GM19025 (cell line): ENCODE measurements at regions not wholly inside any gene's neighbourhood (a gene's known extent, or its start where the extent isn't known, plus 50 kb on each side); places are given as distances from the start of the nearest gene placed in this dataset.

ENCODE experiments used
- ATAC-seq: cut with Tn5 transposase; IDR thresholded peaks from one replicate; pipeline ENCODE4 v1.9.1; 2021; ENCODE audit warnings: mild to moderate bottlenecking, low read depth, moderate library complexity; ENCODE audit not compliant: unreplicated experiment

- ATAC-seq: no peak
Observed at GRCh38 chr15:69804786-69805185, 292.9 kb downstream of the TLE3 start.

GRCh38 chr15:69805248-69805953, 292.3 kb downstream of the TLE3 start:
- no peak for ATAC-seq

- no peak for ATAC-seq
Observed at GRCh38 chr15:69806287-69806915, 291.3 kb downstream of the TLE3 start.

GRCh38 chr15:69807721-69808120, 290.0 kb downstream of the TLE3 start:
- no peak for ATAC-seq

GRCh38 chr15:69808756-69809155, 289.0 kb downstream of the TLE3 start:
- no peak for ATAC-seq

DNA sequence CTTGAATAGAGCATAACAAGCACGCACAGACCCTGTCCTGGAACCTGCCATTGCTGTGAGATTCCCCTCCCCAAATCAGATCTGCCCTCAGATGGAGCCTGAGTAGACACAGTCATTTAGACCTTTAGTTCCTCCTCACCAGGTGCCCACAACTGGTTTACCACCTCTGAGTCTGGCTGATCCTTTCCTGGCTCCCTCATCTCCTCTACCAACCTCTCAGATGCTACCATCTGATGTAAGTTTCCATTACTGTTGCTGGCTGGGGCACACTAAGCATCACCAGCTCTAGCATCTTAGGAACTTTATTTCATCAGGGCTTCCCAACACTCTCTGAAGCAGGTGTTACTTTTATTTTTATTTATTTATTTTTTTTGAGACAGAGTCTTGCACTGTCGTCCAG, 288.3 kb downstream of the TLE3 start:
- ATAC-seq: no peak

DNA sequence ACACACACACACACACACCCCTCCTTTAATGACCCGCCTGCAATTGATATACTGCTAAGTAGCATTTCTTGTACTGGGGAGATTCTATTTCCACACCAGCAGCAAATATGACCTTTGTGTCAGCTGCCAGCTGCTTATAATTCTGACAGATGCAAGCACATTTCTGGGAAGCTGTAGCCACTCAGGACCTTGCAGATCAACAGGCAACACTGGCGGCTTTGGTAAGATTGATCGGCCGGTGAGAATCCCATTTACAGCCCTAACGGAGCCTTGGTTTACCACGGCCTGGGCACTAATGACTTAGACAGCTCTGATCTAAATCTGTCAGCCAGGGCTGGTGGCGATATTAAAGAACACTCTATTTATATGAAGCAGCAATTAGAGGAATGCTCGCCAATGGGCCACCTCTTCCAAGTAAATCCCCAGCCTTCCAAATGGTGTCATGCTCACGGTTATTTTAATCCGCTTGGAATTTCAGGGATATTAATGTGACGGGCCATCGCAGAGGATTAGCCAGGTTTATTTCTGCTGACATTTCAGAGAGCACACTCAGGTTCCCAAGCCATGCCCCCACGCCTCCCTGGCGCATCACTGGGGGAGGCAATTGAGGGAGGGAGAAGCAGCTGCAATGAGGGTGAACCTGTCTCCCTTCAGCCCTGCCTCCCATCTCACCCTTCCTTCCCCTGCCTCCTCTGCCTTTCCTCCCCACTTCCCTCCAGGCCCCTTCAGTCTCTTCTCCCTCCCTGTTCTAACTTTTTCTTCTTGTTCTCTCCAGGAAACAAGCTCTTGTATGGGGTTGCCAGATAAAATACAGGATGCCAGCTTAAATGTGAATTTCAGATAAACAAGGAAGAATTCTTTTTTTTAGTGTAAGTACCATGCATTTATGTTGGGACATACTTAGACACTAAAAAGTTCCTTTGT, 287.0 kb downstream of the TLE3 start:
- no peak for ATAC-seq

GRCh38 chr15:69812861-69813261, 284.9 kb downstream of the TLE3 start:
- ATAC-seq: no peak

- no peak for ATAC-seq
Observed at GRCh38 chr15:69813881-69814280, 283.8 kb downstream of the TLE3 start.

- no peak for ATAC-seq
Observed at GRCh38 chr15:69814932-69815331, 282.8 kb downstream of the TLE3 start.

- ATAC-seq: no peak
Observed at GRCh38 chr15:69815793-69816192, 281.9 kb downstream of the TLE3 start.

DNA sequence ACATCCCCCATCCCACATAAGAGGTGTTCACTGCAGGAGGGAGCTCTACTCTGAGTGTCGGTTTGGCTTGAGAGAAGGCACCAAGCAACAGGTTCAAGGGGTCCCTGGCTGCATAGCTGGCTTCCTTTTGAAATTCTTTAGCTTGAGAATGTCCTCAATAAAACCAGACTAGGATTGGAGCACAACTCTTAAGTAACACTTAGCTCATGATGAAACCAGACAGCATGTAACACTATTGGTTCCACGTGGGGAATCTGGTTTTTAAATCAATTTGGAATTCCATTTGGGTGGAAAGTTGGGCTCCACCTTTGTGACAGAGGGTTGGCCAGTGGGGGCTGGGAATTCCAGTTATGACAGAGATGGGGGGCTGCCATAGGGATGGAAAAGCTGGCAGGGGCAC, 281.2 kb downstream of the TLE3 start:
- no peak for ATAC-seq

GRCh38 chr15:69818529-69818928, 279.2 kb downstream of the TLE3 start:
- ATAC-seq: no peak

DNA sequence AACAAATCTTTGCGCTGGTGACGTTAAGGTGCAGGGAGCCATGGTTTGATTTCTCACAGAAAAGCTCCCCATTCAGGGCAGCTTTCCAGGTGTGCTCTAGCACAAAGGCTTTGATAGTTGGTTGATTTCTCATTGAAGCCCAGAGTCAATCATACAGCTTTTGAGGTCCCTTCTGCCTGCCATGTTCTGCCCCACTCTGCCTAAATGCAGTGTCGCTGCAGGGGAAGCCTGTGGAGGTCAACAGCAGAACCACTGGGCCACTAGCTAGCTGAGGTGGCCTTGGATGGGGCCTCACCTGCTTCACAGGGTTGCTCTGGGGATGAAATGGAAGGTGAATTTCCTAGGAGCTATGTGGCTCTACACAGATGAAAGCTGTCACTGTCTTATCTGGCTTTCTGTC, 278.3 kb downstream of the TLE3 start:
- ATAC-seq: no peak

DNA sequence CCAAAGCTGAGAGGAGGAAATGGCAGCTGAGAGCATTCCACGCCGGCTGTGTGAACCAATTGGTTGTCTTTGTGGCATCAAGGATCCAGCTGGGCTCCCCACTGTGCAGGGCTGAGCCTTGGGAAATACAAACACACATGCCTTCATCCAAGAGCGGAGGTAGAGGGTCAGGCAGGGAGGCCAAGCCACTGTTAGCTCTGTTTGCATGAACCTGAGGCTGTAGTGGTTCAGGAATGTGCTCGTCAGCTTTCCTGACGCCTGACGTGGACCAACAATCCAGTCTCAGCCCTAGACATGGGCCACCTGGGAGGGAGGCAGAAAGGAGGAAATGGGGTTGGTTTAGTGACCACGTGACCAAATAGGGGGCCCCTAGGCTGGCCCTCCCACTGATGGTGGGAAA, 276.9 kb downstream of the TLE3 start:
- ATAC-seq: no peak

GRCh38 chr15:69823223-69823907, 274.4 kb downstream of the TLE3 start:
- ATAC-seq: no peak

GRCh38 chr15:69824075-69824876, 273.4 kb downstream of the TLE3 start:
- ATAC-seq: no peak

GRCh38 chr15:69824877-69825406, 272.8 kb downstream of the TLE3 start:
- no peak for ATAC-seq

DNA sequence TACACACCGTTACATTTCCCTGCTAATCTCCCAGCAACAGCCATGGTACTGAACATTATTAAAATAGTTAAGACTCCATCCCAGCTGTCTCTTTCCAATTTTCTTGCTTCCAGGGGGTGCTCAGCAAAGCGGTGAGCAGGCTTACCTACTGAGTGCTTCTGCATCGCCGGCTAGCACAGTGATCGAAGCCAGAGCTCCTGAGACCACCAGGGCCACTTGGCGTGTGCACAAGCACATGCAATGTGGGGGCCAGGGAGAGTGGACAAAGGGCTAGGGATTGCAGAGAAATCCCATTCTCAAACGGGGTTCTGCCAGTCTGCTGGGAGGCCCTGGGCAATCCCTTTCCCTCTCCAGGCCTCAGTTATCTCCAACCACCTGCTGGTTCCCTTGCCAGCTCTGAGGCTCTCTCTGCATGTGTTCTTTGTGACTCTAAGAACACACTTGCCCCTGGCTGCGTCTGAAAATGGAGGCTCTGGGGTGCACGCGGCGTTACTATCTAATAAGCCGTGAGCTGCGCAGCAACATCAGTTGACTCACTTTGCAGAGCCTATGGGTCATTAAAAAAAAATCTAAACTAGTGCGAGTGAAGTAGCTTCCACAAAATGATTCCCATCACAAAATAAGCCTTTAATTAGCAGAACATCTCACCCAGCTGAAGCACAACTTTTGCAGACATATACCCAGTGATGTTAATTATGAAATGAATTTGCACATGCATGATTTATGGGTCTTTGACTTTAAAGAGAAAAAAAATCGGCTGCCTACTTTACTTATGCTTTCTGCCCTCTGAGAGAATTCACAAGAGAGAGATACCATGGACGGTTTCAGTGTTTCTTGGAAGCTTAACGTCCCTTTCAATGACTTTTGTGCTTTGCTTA, 271.5 kb downstream of the TLE3 start:
- no peak for ATAC-seq
